ENCODE measurements at regions not wholly inside any gene's neighbourhood (a gene's known extent, or its start where the extent isn't known, plus 50 kb on each side); places are given as distances from the start of the nearest gene placed in this dataset.

GRCh38 chr7:131900785-131901287, 344.4 kb upstream of the PODXL start:
- TF ChIP-seq EZH2 (IDR thresholded peaks at IDR 0.05), result no peak
- TF ChIP-seq POLR2AphosphoS5 (IDR thresholded peaks at IDR 0.05; ENCODE audit: borderline replicate concordance, low read depth, low read length), result no peak
